Colonic mucosa (tissue), 4 donors: ENCODE measurements at regions not wholly inside any gene's neighbourhood (a gene's known extent, or its start where the extent isn't known, plus 50 kb on each side); places are given as distances from the start of the nearest gene placed in this dataset.

Experiments
- DNase-seq: peaks from one replicate; pipeline ENCODE4 v3.0.0-alpha.2; 2020
- H3K27ac ChIP-seq: fragments of 200-600 bp; one replicate; pipeline ENCODE4 v1.8.0; 2021
- H3K27me3 ChIP-seq: fragments of 200-600 bp; one replicate; pipeline ENCODE4 v1.8.0; 2021
- H3K36me3 ChIP-seq: fragments of 200-600 bp; one replicate; pipeline ENCODE4 v1.8.0; 2021
- H3K4me1 ChIP-seq: fragments of 200-600 bp; one replicate; pipeline ENCODE4 v1.8.0; 2021; ENCODE audit warnings: mild to moderate bottlenecking
- H3K4me3 ChIP-seq: fragments of 200-600 bp; one replicate; pipeline ENCODE4 v1.8.0; 2021
- H3K9ac ChIP-seq, 2 donors: one replicate each; pipeline ENCODE4 v1.7.0; 2013; ENCODE audit warnings: control low read depth in 2 of 2, low read depth in 2 of 2, low read length in 2 of 2
- H3K9me3 ChIP-seq: fragments of 200-600 bp; one replicate; pipeline ENCODE4 v1.8.0; 2021
- CTCF ChIP-seq: fragments of 200-600 bp; IDR thresholded peaks from one replicate; pipeline ENCODE4 v1.8.0; 2022; ENCODE audit warnings: antibody characterized with exemption, mild to moderate bottlenecking
- intact Hi-C: fragments of 100-400 bp; cut with DNase I; formaldehyde crosslinking; loops from one replicate; pipeline ENCODE4 v1.14.1; 2022
- donor health status: healthy.
- donor health status: DM: no; HTN: no; CAD: no.
- donor health status: DM: no; HTN: no; CAD: no.

GRCh38 chr3:177538048-177538749, 340.9 kb upstream of the TBL1XR1 start:
- Histone ChIP-seq H3K27me3 (no peaks in the 10 kb centered on the region), H3K36me3 (no peaks in the 10 kb centered on the region), H3K9ac (no peak overlapping the region), H3K4me3 (no peak overlapping the region), H3K27ac (no peak overlapping the region), H3K4me1 (peaks cover 4% of the 10 kb centered on the region), H3K9me3 (no peaks in the 10 kb centered on the region)
- TF ChIP-seq CTCF: no peak
- intact Hi-C loops: no loop called here
- DNase-seq: peak; percentile 37

- Histone ChIP-seq H3K9ac (no peak overlapping the region), H3K27me3 (no peaks in the 10 kb centered on the region), H3K27ac (no peak overlapping the region), H3K9me3 (no peaks in the 10 kb centered on the region), H3K4me3 (no peak overlapping the region), H3K36me3 (no peaks in the 10 kb centered on the region), H3K4me1 (peaks cover 4% of the 10 kb centered on the region)
- TF ChIP-seq CTCF: no peak
- intact Hi-C loops: no loop called here
- no peak for DNase-seq
Observed at GRCh38 chr3:177538750-177539730, 341.8 kb upstream of the TBL1XR1 start.

- TF ChIP-seq CTCF: no peak
- intact Hi-C loops: no loop called here
- DNase-seq: no peak
- no peak overlapping the region for H3K27ac ChIP-seq
- no peaks in the 10 kb centered on the region for H3K9me3 ChIP-seq
- H3K4me3 ChIP-seq: no peak overlapping the region
- no peaks in the 10 kb centered on the region for H3K27me3 ChIP-seq
- H3K4me1 ChIP-seq: peaks cover 4% of the 10 kb centered on the region
- no peaks in the 10 kb centered on the region for H3K36me3 ChIP-seq
- H3K9ac ChIP-seq: no peak overlapping the region
Observed at GRCh38 chr3:177541541-177541940, 344.3 kb upstream of the TBL1XR1 start.

- Histone ChIP-seq H3K4me1 (no peaks in the 10 kb centered on the region), H3K9me3 (no peaks in the 10 kb centered on the region), H3K27ac (no peak overlapping the region), H3K4me3 (no peak overlapping the region), H3K27me3 (no peaks in the 10 kb centered on the region), H3K36me3 (no peaks in the 10 kb centered on the region), H3K9ac (no peak overlapping the region)
- no peak for DNase-seq
- intact Hi-C loops: no loop called here
- no peak for TF ChIP-seq CTCF
Observed at GRCh38 chr3:177545964-177546363, 348.7 kb upstream of the TBL1XR1 start.

- Histone ChIP-seq H3K27ac (no peak overlapping the region), H3K4me1 (no peaks in the 10 kb centered on the region), H3K4me3 (no peak overlapping the region), H3K27me3 (no peaks in the 10 kb centered on the region), H3K9me3 (no peaks in the 10 kb centered on the region), H3K36me3 (no peaks in the 10 kb centered on the region), H3K9ac (no peak overlapping the region)
- intact Hi-C loops: no loop called here
- no peak for DNase-seq
- TF ChIP-seq CTCF: no peak
Observed at GRCh38 chr3:177547711-177548350, 350.5 kb upstream of the TBL1XR1 start.
